ENCODE measurements at regions not wholly inside any gene's neighbourhood (a gene's known extent, or its start where the extent isn't known, plus 50 kb on each side); places are given as distances from the start of the nearest gene placed in this dataset.

GRCh38 chr4:4719436-4719835, 140.0 kb upstream of the MSX1 start:
- H3K79me2 ChIP-seq (ENCODE audit: control insufficient read depth, insufficient read depth, low read length), result no peaks in the 10 kb centered on the region
- no peaks in the 10 kb centered on the region for H4K20me1 ChIP-seq (ENCODE audit: control insufficient read depth, extremely low read depth, insufficient read depth, low read length)
- TF ChIP-seq CTCF (optimal IDR thresholded peaks at IDR 0.05 in 1 of 3, IDR thresholded peaks at IDR 0.05 in 1 of 3, conservative IDR thresholded peaks at IDR 0.05 in 1 of 3; ENCODE audit: extremely low read depth in 1 of 3, insufficient read depth in 2 of 3, low read length in 3 of 3) (no peak), EZH2 (IDR thresholded peaks at IDR 0.05; ENCODE audit: low read length) (no peak)
- no peak overlapping the region for H3K4me2 ChIP-seq (ENCODE audit: control insufficient read depth, extremely low read depth, insufficient read depth, low read depth, low read length)
- H2AFZ ChIP-seq (ENCODE audit: control insufficient read depth, low read length), result no peak overlapping the region
- H3K27me3 ChIP-seq (ENCODE audit: control insufficient read depth, extremely low read depth, insufficient read depth, low read length), result no peaks in the 10 kb centered on the region
- no peaks in the 10 kb centered on the region for H3K9me1 ChIP-seq (ENCODE audit: control insufficient read depth, extremely low read depth, insufficient read depth, low read length)
- H3K36me3 ChIP-seq (ENCODE audit: control insufficient read depth in 2 of 2, extremely low read depth in 1 of 2, insufficient read depth in 2 of 2, low read length in 2 of 2), result no peaks in the 10 kb centered on the region
- no peak for FAIRE-seq
- no peak overlapping the region for H3K27ac ChIP-seq (ENCODE audit: control insufficient read depth, insufficient read depth, low read length)
- H3K4me1 ChIP-seq (ENCODE audit: control insufficient read depth, extremely low read depth, insufficient read depth, low read length), result no peaks in the 10 kb centered on the region
- no peak overlapping the region for H3K4me3 ChIP-seq (ENCODE audit: control insufficient read depth in 2 of 3, extremely low read depth in 1 of 3, insufficient read depth in 2 of 3, low read depth in 1 of 3, low read length in 3 of 3)
- no peak for DNase-seq (ENCODE audit: low read depth, low spot score)
- dilution Hi-C loops (cut with MboI; ENCODE audit: extremely low pct_ligation_motif_present, low sequenced_read_pairs), result no loop called here
- H3K9me3 ChIP-seq (ENCODE audit: control insufficient read depth, low read depth, low read length), result no peaks in the 10 kb centered on the region
- no peak overlapping the region for H3K9ac ChIP-seq (ENCODE audit: control insufficient read depth, extremely low read depth, insufficient read depth, low read length)

DNA sequence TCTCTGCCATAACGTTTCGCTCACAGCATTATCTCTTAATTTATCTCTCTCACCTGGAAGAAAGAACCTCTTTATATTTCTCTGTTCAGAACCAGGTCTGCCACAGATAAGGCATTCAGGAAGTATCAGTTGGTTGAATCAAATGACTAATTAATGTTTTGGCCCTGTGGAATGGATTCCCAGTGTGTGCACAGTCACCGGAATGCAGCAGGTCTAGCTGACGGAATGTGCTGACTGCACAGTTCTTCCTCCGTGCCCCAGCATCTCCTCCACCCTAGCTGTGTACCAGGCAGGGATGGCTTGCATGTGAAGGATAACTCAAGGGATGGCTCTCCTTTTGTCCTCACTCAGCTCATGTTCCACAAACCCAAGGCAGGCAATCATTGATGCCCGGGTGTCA, 141.8 kb upstream of the MSX1 start:
- Histone ChIP-seq H2AFZ (ENCODE audit: control insufficient read depth, low read length) (no peak overlapping the region), H3K9me1 (ENCODE audit: control insufficient read depth, extremely low read depth, insufficient read depth, low read length) (no peaks in the 10 kb centered on the region), H3K9ac (ENCODE audit: control insufficient read depth, extremely low read depth, insufficient read depth, low read length) (no peak overlapping the region), H3K27ac (ENCODE audit: control insufficient read depth, insufficient read depth, low read length) (no peak overlapping the region), H3K4me1 (ENCODE audit: control insufficient read depth, extremely low read depth, insufficient read depth, low read length) (no peaks in the 10 kb centered on the region), H3K27me3 (ENCODE audit: control insufficient read depth, extremely low read depth, insufficient read depth, low read length) (no peaks in the 10 kb centered on the region), H3K4me2 (ENCODE audit: control insufficient read depth, extremely low read depth, insufficient read depth, low read depth, low read length) (no peak overlapping the region), H3K36me3 (ENCODE audit: control insufficient read depth in 2 of 2, extremely low read depth in 1 of 2, insufficient read depth in 2 of 2, low read length in 2 of 2) (no peaks in the 10 kb centered on the region), H4K20me1 (ENCODE audit: control insufficient read depth, extremely low read depth, insufficient read depth, low read length) (no peaks in the 10 kb centered on the region), H3K9me3 (ENCODE audit: control insufficient read depth, low read depth, low read length) (no peaks in the 10 kb centered on the region), H3K4me3 (ENCODE audit: control insufficient read depth in 2 of 3, extremely low read depth in 1 of 3, insufficient read depth in 2 of 3, low read depth in 1 of 3, low read length in 3 of 3) (no peak overlapping the region), H3K79me2 (ENCODE audit: control insufficient read depth, insufficient read depth, low read length) (no peaks in the 10 kb centered on the region)
- no peak for DNase-seq (ENCODE audit: low read depth, low spot score)
- dilution Hi-C loops (cut with MboI; ENCODE audit: extremely low pct_ligation_motif_present, low sequenced_read_pairs), result no loop called here
- no peak for TF ChIP-seq CTCF (optimal IDR thresholded peaks at IDR 0.05 in 1 of 3, IDR thresholded peaks at IDR 0.05 in 1 of 3, conservative IDR thresholded peaks at IDR 0.05 in 1 of 3; ENCODE audit: extremely low read depth in 1 of 3, insufficient read depth in 2 of 3, low read length in 3 of 3)
- no peak for TF ChIP-seq EZH2 (IDR thresholded peaks at IDR 0.05; ENCODE audit: low read length)
- FAIRE-seq, result no peak
